WTC11 (cell line): ENCODE measurements at regions not wholly inside any gene's neighbourhood (a gene's known extent, or its start where the extent isn't known, plus 50 kb on each side); places are given as distances from the start of the nearest gene placed in this dataset.

Experiments
- ATAC-seq: fragments of 200-7000 bp; cut with Tn5 transposase; 2 replicates; pipeline ENCODE4 v1.10.0; 2021; ENCODE audit warnings: mild to moderate bottlenecking, moderate library complexity
- CTCF ChIA-PET: fragments of 300-600 bp; sonication (Branson Sonifier 250); formaldehyde crosslinking; loops from one replicate; lab custom pipeline; 2021; ENCODE audit warnings: antibody characterized with exemption; lab: Charles Lee
- POLR2A ChIA-PET: fragments of 350-600 bp; sonication (Branson Sonifier 250); formaldehyde crosslinking; loops from one replicate; lab custom pipeline; 2021; ENCODE audit warnings: antibody characterized with exemption; lab: Charles Lee
- DNase-seq: peaks from one replicate; pipeline ENCODE4 v3.0.0; 2021; ENCODE audit warnings: low spot score
- H3K27ac Mint-ChIP-seq: 2 replicates; pipeline ENCODE4 v1.8.0; 2021; ENCODE audit warnings: mixed read lengths
- H3K27me3 Mint-ChIP-seq: 2 replicates; pipeline ENCODE4 v1.8.0; 2021; ENCODE audit warnings: low read depth, mild to moderate bottlenecking, moderate library complexity, mixed read lengths
- H3K36me3 Mint-ChIP-seq: 2 replicates; pipeline ENCODE4 v1.8.0; 2021; ENCODE audit warnings: mixed read lengths
- H3K4me1 Mint-ChIP-seq: 2 replicates; pipeline ENCODE4 v1.8.0; 2022; ENCODE audit warnings: mixed read lengths
- H3K4me3 Mint-ChIP-seq: 2 replicates; pipeline ENCODE4 v1.8.0; 2021; ENCODE audit warnings: mild to moderate bottlenecking, moderate library complexity, mixed read lengths
- H3K9me3 Mint-ChIP-seq: 2 replicates; pipeline ENCODE4 v1.8.0; 2021; ENCODE audit warnings: mixed read lengths
- ELF4 ChIP-seq: sonication (generic); formaldehyde crosslinking; IDR thresholded peaks from 2 replicates; pipeline ENCODE4 v1.8.1; 2022; ENCODE audit warnings: low read depth, mild to moderate bottlenecking, moderate library complexity, missing genetic modification reagents
- EMX1 ChIP-seq: fragments of 250-450 bp; sonication (Bioruptor Pico); IDR thresholded peaks from 2 replicates; pipeline ENCODE4 v1.8.0; 2021; ENCODE audit warnings: mild to moderate bottlenecking
- FOXJ3 ChIP-seq: sonication (generic); formaldehyde crosslinking; IDR thresholded peaks from 2 replicates; pipeline ENCODE4 v1.9.0; 2021; ENCODE audit warnings: missing genetic modification reagents, mild to moderate bottlenecking, borderline replicate concordance
- FOXK1 ChIP-seq: sonication (generic); formaldehyde crosslinking; IDR thresholded peaks from 2 replicates; pipeline ENCODE4 v1.8.0; 2022; ENCODE audit warnings: mild to moderate bottlenecking, moderate library complexity, missing genetic modification reagents
- FOXP1 ChIP-seq: sonication (generic); formaldehyde crosslinking; IDR thresholded peaks from 2 replicates; pipeline ENCODE4 v1.8.0; 2022; ENCODE audit warnings: missing genetic modification reagents, mild to moderate bottlenecking, moderate library complexity, borderline replicate concordance
- HMGA2 ChIP-seq: fragments of 250-450 bp; sonication (Bioruptor Pico); IDR thresholded peaks from 2 replicates; pipeline ENCODE4 v1.4.0; 2021; ENCODE audit warnings: mild to moderate bottlenecking, moderate library complexity
- KAT7 ChIP-seq: sonication (generic); formaldehyde crosslinking; IDR thresholded peaks from 2 replicates; pipeline ENCODE4 v1.8.1; 2023; ENCODE audit warnings: missing genetic modification reagents, mild to moderate bottlenecking, borderline replicate concordance
- MXD4 ChIP-seq: fragments of 250-450 bp; sonication (Bioruptor Pico); IDR thresholded peaks from 2 replicates; pipeline ENCODE4 v1.8.0; 2021; ENCODE audit warnings: mild to moderate bottlenecking, moderate library complexity, borderline replicate concordance
- MYBL2 ChIP-seq: sonication (generic); formaldehyde crosslinking; IDR thresholded peaks from 2 replicates; pipeline ENCODE4 v1.8.1; 2023; ENCODE audit warnings: mild to moderate bottlenecking, moderate library complexity, missing genetic modification reagents
- NR3C1 ChIP-seq: sonication (generic); formaldehyde crosslinking; conservative IDR thresholded peaks from 2 replicates; pipeline ENCODE4 v1.8.1; 2023; ENCODE audit warnings: low read depth, mild to moderate bottlenecking, missing genetic modification reagents
- RORB ChIP-seq: fragments of 250-450 bp; sonication (Bioruptor Pico); IDR thresholded peaks from 2 replicates; pipeline ENCODE4 v1.9.0; 2021; ENCODE audit warnings: mild to moderate bottlenecking
- ZNF121 ChIP-seq: sonication (generic); formaldehyde crosslinking; IDR thresholded peaks from 2 replicates; pipeline ENCODE4 v1.8.0; 2023; ENCODE audit warnings: missing genetic modification reagents
- ZNF219 ChIP-seq: sonication (generic); formaldehyde crosslinking; IDR thresholded peaks from 2 replicates; pipeline ENCODE4 v1.8.0; 2023; ENCODE audit warnings: missing genetic modification reagents, mild to moderate bottlenecking, borderline replicate concordance
- ZNF263 ChIP-seq: sonication (generic); formaldehyde crosslinking; IDR thresholded peaks from 2 replicates; pipeline ENCODE4 v1.8.1; 2022; ENCODE audit warnings: low read depth, mild to moderate bottlenecking, moderate library complexity, missing genetic modification reagents
- ZNF671 ChIP-seq: fragments of 250-450 bp; sonication (Bioruptor Pico); IDR thresholded peaks from 2 replicates; pipeline ENCODE4 v1.8.0; 2021; ENCODE audit warnings: mild to moderate bottlenecking
- TF ChIP-seq, protein P1 (sequence below): fragments of 250-450 bp; sonication (Bioruptor Pico); conservative IDR thresholded peaks from 2 replicates; pipeline ENCODE4 v1.9.0; 2021; ENCODE audit warnings: mild to moderate bottlenecking
- TF ChIP-seq, protein P2 (sequence below): sonication (generic); formaldehyde crosslinking; IDR thresholded peaks from 2 replicates; pipeline ENCODE4 v1.8.1; 2023; ENCODE audit warnings: mild to moderate bottlenecking, missing genetic modification reagents, moderate library complexity
- TF ChIP-seq, protein P3 (sequence below): sonication (generic); formaldehyde crosslinking; IDR thresholded peaks from 2 replicates; pipeline ENCODE4 v1.8.0; 2022; ENCODE audit warnings: mild to moderate bottlenecking, missing genetic modification reagents
- TF ChIP-seq, protein P4 (sequence below): sonication (generic); formaldehyde crosslinking; IDR thresholded peaks from 2 replicates; pipeline ENCODE4 v1.8.0; 2022; ENCODE audit warnings: mild to moderate bottlenecking, missing genetic modification reagents
- TF ChIP-seq, protein P5 (sequence below): sonication (generic); formaldehyde crosslinking; conservative IDR thresholded peaks from 2 replicates; pipeline ENCODE4 v1.8.1; 2022; ENCODE audit warnings: mild to moderate bottlenecking, missing genetic modification reagents
- TF ChIP-seq, protein P6 (sequence below): sonication (generic); formaldehyde crosslinking; IDR thresholded peaks from 2 replicates; pipeline ENCODE4 v1.8.1; 2022; ENCODE audit warnings: missing genetic modification reagents, borderline replicate concordance

DNA sequence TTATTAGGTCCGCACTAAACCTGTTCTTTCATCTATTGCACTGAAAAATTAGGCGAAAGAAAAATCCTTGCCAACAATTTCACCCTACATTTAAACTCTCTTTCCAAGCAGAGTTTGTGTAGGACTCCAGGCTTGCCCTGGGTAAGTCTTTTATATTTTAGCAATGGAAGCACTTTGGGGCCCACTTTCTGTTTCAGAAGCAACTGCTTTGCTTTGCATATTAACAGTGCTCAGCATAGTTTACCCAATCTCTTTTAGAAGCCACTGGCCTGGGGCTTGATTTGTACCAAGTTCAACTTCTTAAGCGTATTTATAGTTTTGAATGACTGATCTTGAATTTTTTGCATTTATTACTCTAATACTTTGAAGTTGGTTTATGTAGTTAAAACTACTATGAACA, 78.8 kb upstream of the MDFIC start:
- Mint-ChIP-seq H3K36me3 (no peaks in the 10 kb centered on the region), H3K9me3 (no peaks in the 10 kb centered on the region), H3K4me1 (peaks cover 15% of the 10 kb centered on the region), H3K4me3 (no peak overlapping the region)
- DNase-seq (no peak), ATAC-seq (peak; percentile 61)
- POLR2A ChIA-PET = no interaction called here
- TF ChIP-seq FOXK1 (no peak), ZNF263 (no peak), FOXP1 (CRISPR knock-in tag) (no peak), NR3C1 (CRISPR knock-in tag) (no peak)
- TF ChIP-seq, protein P1, sequence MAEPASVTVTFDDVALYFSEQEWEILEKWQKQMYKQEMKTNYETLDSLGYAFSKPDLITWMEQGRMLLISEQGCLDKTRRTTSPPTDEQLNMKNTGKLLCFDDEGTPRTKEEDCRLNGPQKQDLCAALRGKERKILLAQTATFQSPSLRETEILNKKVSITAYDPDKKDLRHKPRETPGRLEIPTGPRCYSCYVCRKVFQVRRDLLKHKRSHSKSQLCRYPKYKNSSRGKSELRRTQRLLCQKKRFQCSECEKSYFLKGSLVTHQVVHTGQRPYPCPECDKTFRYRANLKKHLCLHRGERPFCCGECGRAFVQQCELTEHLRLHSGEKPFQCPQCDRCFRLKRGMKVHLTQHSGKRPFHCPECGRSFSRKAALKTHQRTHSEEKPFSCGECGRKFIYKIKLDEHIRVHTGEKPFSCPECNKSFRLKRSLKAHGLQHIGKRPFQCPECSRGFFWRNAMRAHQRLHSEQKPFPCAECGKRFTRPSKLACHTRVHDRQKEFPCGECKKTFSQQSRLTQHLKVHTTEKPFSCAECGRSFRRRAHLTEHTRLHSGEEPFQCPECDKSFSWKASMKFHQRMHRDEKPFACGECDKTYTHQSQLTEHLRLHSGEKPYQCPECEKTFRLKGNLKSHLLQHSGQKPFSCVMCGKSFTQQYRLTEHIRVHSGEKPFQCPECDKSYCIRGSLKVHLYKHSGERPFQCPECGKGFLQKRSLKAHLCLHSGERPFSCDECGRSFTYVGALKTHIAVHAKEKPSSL = no peak
- TF ChIP-seq, all 79 proteins: peak for 0
- CTCF ChIA-PET = no interaction called here
- peak overlapping the region; percentile 92 for H3K27ac Mint-ChIP-seq
- no peaks in the 10 kb centered on the region for H3K27me3 Mint-ChIP-seq

DNA sequence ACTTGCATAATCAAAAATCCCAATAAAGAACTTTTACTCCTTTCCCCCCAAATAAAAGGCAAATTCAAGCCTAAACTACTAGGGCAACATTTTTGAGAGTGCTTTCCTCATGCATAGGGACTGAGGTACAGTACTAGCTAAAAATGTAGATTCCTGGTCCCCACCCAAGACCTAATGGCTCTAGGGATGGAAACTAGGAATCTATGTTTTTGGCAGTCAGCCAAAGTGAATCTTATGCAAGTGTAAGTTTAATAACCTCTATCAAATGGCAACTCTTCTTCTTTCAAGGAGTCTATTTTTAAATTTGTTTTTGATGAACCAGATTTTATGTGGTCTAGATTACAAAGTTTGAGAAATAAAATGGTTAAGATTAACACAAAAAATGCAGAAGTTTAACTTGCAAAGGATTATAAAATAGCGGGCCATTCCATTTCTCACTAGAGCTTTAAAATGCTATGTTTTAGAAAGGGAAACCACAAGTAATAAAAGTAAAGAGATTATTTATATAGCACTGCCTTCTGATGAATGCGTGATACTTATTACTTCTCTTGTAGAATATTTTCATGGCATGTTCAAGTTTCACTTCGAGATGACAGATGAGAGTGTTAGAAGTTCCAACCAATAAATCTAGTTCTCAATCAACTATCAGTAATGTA, 70.4 kb upstream of the MDFIC start:
- H3K4me3 Mint-ChIP-seq = no peak overlapping the region
- DNase-seq = no peak
- no peak overlapping the region for H3K27ac Mint-ChIP-seq
- ChIA-PET POLR2A (no interaction called here), CTCF (no interaction called here)
- TF ChIP-seq EMX1 (CRISPR knock-in tag) = no peak
- no peak for TF ChIP-seq HMGA2
- no peak for TF ChIP-seq KAT7 (CRISPR knock-in tag)
- TF ChIP-seq FOXK1 = no peak
- TF ChIP-seq FOXJ3 (CRISPR knock-in tag) = no peak
- TF ChIP-seq MYBL2 (CRISPR knock-in tag) = no peak
- TF ChIP-seq, protein P2, sequence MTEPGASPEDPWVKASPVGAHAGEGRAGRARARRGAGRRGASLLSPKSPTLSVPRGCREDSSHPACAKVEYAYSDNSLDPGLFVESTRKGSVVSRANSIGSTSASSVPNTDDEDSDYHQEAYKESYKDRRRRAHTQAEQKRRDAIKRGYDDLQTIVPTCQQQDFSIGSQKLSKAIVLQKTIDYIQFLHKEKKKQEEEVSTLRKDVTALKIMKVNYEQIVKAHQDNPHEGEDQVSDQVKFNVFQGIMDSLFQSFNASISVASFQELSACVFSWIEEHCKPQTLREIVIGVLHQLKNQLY (CRISPR knock-in tag) = no peak
- no peak for ATAC-seq
- H3K9me3 Mint-ChIP-seq = 0 out of 2 replicates have a peak, but pooled peaks cover 3% of the 10 kb centered on the region
- no peaks in the 10 kb centered on the region for H3K27me3 Mint-ChIP-seq
- H3K4me1 Mint-ChIP-seq = peaks cover 15% of the 10 kb centered on the region
- no peaks in the 10 kb centered on the region for H3K36me3 Mint-ChIP-seq

DNA sequence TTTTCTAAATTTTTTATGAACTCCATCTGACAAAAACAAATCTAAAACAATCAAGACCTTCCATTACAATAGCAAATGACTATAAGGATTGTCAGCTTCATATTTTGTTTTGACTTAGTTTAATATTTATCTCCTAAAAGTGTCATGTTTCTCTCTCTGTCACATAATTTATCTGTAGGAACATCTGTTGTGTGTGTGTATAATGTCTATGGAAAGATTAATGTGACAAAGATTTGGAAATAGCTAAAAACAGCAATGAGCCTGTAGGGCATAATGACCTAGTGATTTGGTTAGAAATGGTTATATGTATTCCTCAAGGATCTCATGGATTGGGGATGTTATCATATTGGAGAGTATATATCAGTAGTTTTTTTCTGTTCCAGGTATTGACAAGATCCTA, 69.6 kb upstream of the MDFIC start:
- 0 out of 2 replicates have a peak, but pooled peaks cover 3% of the 10 kb centered on the region for H3K9me3 Mint-ChIP-seq
- no peaks in the 10 kb centered on the region for H3K27me3 Mint-ChIP-seq
- ChIA-PET CTCF (no interaction called here), POLR2A (no interaction called here)
- ATAC-seq = no peak
- H3K27ac Mint-ChIP-seq = no peak overlapping the region
- TF ChIP-seq, protein P3, sequence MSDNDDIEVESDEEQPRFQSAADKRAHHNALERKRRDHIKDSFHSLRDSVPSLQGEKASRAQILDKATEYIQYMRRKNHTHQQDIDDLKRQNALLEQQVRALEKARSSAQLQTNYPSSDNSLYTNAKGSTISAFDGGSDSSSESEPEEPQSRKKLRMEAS = no peak
- TF ChIP-seq NR3C1 (CRISPR knock-in tag) = no peak
- TF ChIP-seq, protein P4, sequence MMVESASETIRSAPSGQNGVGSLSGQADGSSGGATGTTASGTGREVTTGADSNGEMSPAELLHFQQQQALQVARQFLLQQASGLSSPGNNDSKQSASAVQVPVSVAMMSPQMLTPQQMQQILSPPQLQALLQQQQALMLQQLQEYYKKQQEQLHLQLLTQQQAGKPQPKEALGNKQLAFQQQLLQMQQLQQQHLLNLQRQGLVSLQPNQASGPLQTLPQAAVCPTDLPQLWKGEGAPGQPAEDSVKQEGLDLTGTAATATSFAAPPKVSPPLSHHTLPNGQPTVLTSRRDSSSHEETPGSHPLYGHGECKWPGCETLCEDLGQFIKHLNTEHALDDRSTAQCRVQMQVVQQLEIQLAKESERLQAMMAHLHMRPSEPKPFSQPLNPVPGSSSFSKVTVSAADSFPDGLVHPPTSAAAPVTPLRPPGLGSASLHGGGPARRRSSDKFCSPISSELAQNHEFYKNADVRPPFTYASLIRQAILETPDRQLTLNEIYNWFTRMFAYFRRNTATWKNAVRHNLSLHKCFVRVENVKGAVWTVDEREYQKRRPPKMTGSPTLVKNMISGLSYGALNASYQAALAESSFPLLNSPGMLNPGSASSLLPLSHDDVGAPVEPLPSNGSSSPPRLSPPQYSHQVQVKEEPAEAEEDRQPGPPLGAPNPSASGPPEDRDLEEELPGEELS = no peak
- DNase-seq = no peak
- no peaks in the 10 kb centered on the region for H3K36me3 Mint-ChIP-seq
- peaks cover 21% of the 10 kb centered on the region for H3K4me1 Mint-ChIP-seq
- no peak overlapping the region for H3K4me3 Mint-ChIP-seq

DNA sequence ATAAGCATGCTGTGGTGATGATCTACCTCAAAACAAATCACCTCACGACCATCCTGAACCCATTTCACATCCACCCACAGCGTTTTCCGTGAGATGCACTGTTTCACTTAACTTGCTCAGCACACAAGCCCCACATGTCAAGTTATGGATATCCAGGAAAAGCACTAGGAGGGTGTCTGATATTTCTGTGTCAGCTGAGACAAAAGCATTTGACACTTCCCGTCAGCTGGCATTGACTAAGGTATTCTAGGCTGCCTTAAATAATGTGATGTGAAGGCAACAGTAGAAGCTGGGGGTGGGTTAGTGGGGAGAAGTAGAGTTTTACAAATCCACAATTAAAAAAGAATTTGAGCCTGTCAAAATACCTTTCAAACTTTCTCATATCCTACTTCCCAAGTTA, 68.7 kb upstream of the MDFIC start:
- H3K4me3 Mint-ChIP-seq = no peak overlapping the region
- ATAC-seq (no peak), DNase-seq (no peak)
- 0 out of 2 replicates have a peak, but pooled peaks cover 3% of the 10 kb centered on the region for H3K9me3 Mint-ChIP-seq
- H3K27me3 Mint-ChIP-seq = no peaks in the 10 kb centered on the region
- peaks cover 29% of the 10 kb centered on the region for H3K4me1 Mint-ChIP-seq
- no peak overlapping the region for H3K27ac Mint-ChIP-seq
- POLR2A ChIA-PET = no interaction called here
- CTCF ChIA-PET = interaction anchor here (1.4 kb wide), 1 partner anchor 12 kb away, joined by 6 read pairs; no protein-coding TSS in a partner anchor
- H3K36me3 Mint-ChIP-seq = no peaks in the 10 kb centered on the region
- TF ChIP-seq, protein P5, sequence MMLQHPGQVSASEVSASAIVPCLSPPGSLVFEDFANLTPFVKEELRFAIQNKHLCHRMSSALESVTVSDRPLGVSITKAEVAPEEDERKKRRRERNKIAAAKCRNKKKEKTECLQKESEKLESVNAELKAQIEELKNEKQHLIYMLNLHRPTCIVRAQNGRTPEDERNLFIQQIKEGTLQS (CRISPR knock-in tag) = no peak
- no peak for TF ChIP-seq ELF4 (CRISPR knock-in tag)
- TF ChIP-seq MXD4 (CRISPR knock-in tag) = no peak
- no peak for TF ChIP-seq NR3C1 (CRISPR knock-in tag)
- TF ChIP-seq RORB (CRISPR knock-in tag) = no peak
- no peak for TF ChIP-seq ZNF121 (CRISPR knock-in tag)
- no peak for TF ChIP-seq ZNF671 (CRISPR knock-in tag)
- TF ChIP-seq ZNF219 (CRISPR knock-in tag) = no peak
- TF ChIP-seq, protein P6, sequence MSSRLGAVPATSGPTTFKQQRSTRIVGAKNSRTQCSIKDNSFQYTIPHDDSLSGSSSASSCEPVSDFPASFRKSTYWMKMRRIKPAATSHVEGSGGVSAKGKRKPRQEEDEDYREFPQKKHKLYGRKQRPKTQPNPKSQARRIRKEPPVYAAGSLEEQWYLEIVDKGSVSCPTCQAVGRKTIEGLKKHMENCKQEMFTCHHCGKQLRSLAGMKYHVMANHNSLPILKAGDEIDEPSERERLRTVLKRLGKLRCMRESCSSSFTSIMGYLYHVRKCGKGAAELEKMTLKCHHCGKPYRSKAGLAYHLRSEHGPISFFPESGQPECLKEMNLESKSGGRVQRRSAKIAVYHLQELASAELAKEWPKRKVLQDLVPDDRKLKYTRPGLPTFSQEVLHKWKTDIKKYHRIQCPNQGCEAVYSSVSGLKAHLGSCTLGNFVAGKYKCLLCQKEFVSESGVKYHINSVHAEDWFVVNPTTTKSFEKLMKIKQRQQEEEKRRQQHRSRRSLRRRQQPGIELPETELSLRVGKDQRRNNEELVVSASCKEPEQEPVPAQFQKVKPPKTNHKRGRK (CRISPR knock-in tag) = no peak
